ENCODE measurements at regions not wholly inside any gene's neighbourhood (a gene's known extent, or its start where the extent isn't known, plus 50 kb on each side); places are given as distances from the start of the nearest gene placed in this dataset.
"Not testable (repeated sequence)": the region's sequence is repeated elsewhere in the genome, so short reads cannot be mapped to it uniquely, and the experiment has no call there.

GRCh38 chr1:67935560-67935959, 102.3 kb upstream of the GNG12 start:
- Mint-ChIP-seq H3K4me3 (no peak overlapping the region), H3K9me3 (no peaks in the 10 kb centered on the region), H3K27ac (no peak overlapping the region), H3K4me1 (no peaks in the 10 kb centered on the region), H3K27me3 (peaks cover 30% of the 10 kb centered on the region)
- ATAC-seq (no peak), DNase-seq (no peak)

GRCh38 chr1:67931198-67931597, 97.9 kb upstream of the GNG12 start:
- no peaks in the 10 kb centered on the region for H3K9me3 Mint-ChIP-seq
- no peak overlapping the region for H3K4me3 Mint-ChIP-seq
- no peak for ATAC-seq

GRCh38 chr1:67923074-67923473, 89.8 kb upstream of the GNG12 start:
- H3K4me3 Mint-ChIP-seq: no peak overlapping the region
- ATAC-seq (no peak), DNase-seq (no peak)
- no peaks in the 10 kb centered on the region for H3K4me1 Mint-ChIP-seq
- H3K27me3 Mint-ChIP-seq: peaks cover 8% of the 10 kb centered on the region
- no peaks in the 10 kb centered on the region for H3K9me3 Mint-ChIP-seq
- H3K27ac Mint-ChIP-seq: no peak overlapping the region

More at GRCh38 chr1:67931198-67931597, 97.9 kb upstream of the GNG12 start:
- DNase-seq: no peak
- no peaks in the 10 kb centered on the region for H3K4me1 Mint-ChIP-seq
- no peak overlapping the region for H3K27ac Mint-ChIP-seq
- H3K27me3 Mint-ChIP-seq: peaks cover 22% of the 10 kb centered on the region

- Mint-ChIP-seq H3K27ac (no peak overlapping the region), H3K27me3 (no peaks in the 10 kb centered on the region), H3K9me3 (no peaks in the 10 kb centered on the region), H3K4me1 (no peaks in the 10 kb centered on the region), H3K4me3 (no peak overlapping the region)
- no peak for ATAC-seq
- no peak for DNase-seq
Measured at GRCh38 chr1:67921725-67922489, 88.6 kb upstream of the GNG12 start.

GRCh38 chr1:67919274-67920072, 86.2 kb upstream of the GNG12 start:
- no peak overlapping the region for H3K4me3 Mint-ChIP-seq
- DNase-seq (no peak), ATAC-seq (no peak)
- no peaks in the 10 kb centered on the region for H3K27me3 Mint-ChIP-seq
- no peaks in the 10 kb centered on the region for H3K4me1 Mint-ChIP-seq
- peaks cover 0 to 6% of the 10 kb centered on the region in 2 donors for H3K9me3 Mint-ChIP-seq
- H3K27ac Mint-ChIP-seq: no peak overlapping the region

GRCh38 chr1:67918067-67918466, 84.8 kb upstream of the GNG12 start:
- Mint-ChIP-seq H3K9me3 (peaks cover 0 to 11% of the 10 kb centered on the region in 2 donors), H3K27me3 (no peaks in the 10 kb centered on the region), H3K4me3 (no peak overlapping the region), H3K4me1 (no peaks in the 10 kb centered on the region), H3K27ac (no peak overlapping the region)
- DNase-seq (no peak), ATAC-seq (no peak)

- Mint-ChIP-seq H3K9me3 (peaks cover 0 to 11% of the 10 kb centered on the region in 2 donors), H3K4me3 (no peak overlapping the region), H3K27ac (peak overlapping the region in 1 of 2 donors; percentile 14), H3K4me1 (no peaks in the 10 kb centered on the region), H3K27me3 (no peaks in the 10 kb centered on the region)
- ATAC-seq: no peak
- no peak for DNase-seq
Measured at GRCh38 chr1:67917006-67917405, 83.7 kb upstream of the GNG12 start.

- Mint-ChIP-seq H3K27ac (no peak overlapping the region), H3K4me3 (no peak overlapping the region), H3K4me1 (no peaks in the 10 kb centered on the region), H3K9me3 (peaks cover 0 to 11% of the 10 kb centered on the region in 2 donors), H3K27me3 (no peaks in the 10 kb centered on the region)
- DNase-seq: no peak
- no peak for ATAC-seq
Measured at GRCh38 chr1:67916140-67916886, 83.0 kb upstream of the GNG12 start.

GRCh38 chr1:67909776-67910175, 76.5 kb upstream of the GNG12 start:
- Mint-ChIP-seq H3K4me3 (no peak overlapping the region), H3K27me3 (peaks cover 16% of the 10 kb centered on the region), H3K9me3 (peaks cover 0 to 13% of the 10 kb centered on the region in 2 donors), H3K4me1 (no peaks in the 10 kb centered on the region), H3K27ac (no peak overlapping the region)
- ATAC-seq (no peak), DNase-seq (no peak)

- peaks cover 16% of the 10 kb centered on the region for H3K27me3 Mint-ChIP-seq
- no peak overlapping the region for H3K27ac Mint-ChIP-seq
- no peak for ATAC-seq
- H3K4me1 Mint-ChIP-seq: no peaks in the 10 kb centered on the region
- peaks cover 0 to 8% of the 10 kb centered on the region in 2 donors for H3K9me3 Mint-ChIP-seq
- no peak overlapping the region for H3K4me3 Mint-ChIP-seq
- no peak for DNase-seq
Measured at GRCh38 chr1:67908250-67908936, 75.1 kb upstream of the GNG12 start.

- H3K9me3 Mint-ChIP-seq: peaks cover 0 to 11% of the 10 kb centered on the region in 2 donors
- ATAC-seq: not testable (repeated sequence)
Measured at GRCh38 chr1:67907467-67907866, 74.2 kb upstream of the GNG12 start.

GRCh38 chr1:67906015-67906414, 72.7 kb upstream of the GNG12 start:
- not testable (repeated sequence) for H3K4me1 Mint-ChIP-seq, DNase-seq, H3K4me3 Mint-ChIP-seq, H3K27ac Mint-ChIP-seq, ATAC-seq
- H3K9me3 Mint-ChIP-seq: peaks cover 0 to 22% of the 10 kb centered on the region in 2 donors
- H3K27me3 Mint-ChIP-seq: peaks cover 16% of the 10 kb centered on the region

More at GRCh38 chr1:67907467-67907866, 74.2 kb upstream of the GNG12 start:
- H3K4me3 Mint-ChIP-seq, H3K27ac Mint-ChIP-seq, DNase-seq, H3K4me1 Mint-ChIP-seq: not testable (repeated sequence)
- H3K27me3 Mint-ChIP-seq: peaks cover 16% of the 10 kb centered on the region

GRCh38 chr1:67902546-67903223, 69.4 kb upstream of the GNG12 start:
- H3K4me3 Mint-ChIP-seq: not testable (repeated sequence)

GRCh38 chr1:67898033-67898726, 64.9 kb upstream of the GNG12 start:
- DNase-seq: no peak
- H3K4me1 Mint-ChIP-seq: no peaks in the 10 kb centered on the region
- H3K4me3 Mint-ChIP-seq: no peak overlapping the region
- peaks cover 4 to 14% of the 10 kb centered on the region in 2 donors for H3K9me3 Mint-ChIP-seq
- ATAC-seq: no peak
- H3K27me3 Mint-ChIP-seq: peaks cover 40% of the 10 kb centered on the region
- H3K27ac Mint-ChIP-seq: no peak overlapping the region

More at GRCh38 chr1:67902546-67903223, 69.4 kb upstream of the GNG12 start:
- Mint-ChIP-seq H3K27me3 (peaks cover 20% of the 10 kb centered on the region), H3K9me3 (peaks cover 4 to 18% of the 10 kb centered on the region in 2 donors)
- DNase-seq, H3K4me1 Mint-ChIP-seq, H3K27ac Mint-ChIP-seq, ATAC-seq: not testable (repeated sequence)

Measured in stimulated activated naive CD8-positive, alpha-beta T cell treated with anti-CD3 and anti-CD28 coated beads, Interleukin-15, amount 100 ng/mL, for 72 hours (primary cell).